ENCODE measurements at regions not wholly inside any gene's neighbourhood (a gene's known extent, or its start where the extent isn't known, plus 50 kb on each side); places are given as distances from the start of the nearest gene placed in this dataset.

DNA sequence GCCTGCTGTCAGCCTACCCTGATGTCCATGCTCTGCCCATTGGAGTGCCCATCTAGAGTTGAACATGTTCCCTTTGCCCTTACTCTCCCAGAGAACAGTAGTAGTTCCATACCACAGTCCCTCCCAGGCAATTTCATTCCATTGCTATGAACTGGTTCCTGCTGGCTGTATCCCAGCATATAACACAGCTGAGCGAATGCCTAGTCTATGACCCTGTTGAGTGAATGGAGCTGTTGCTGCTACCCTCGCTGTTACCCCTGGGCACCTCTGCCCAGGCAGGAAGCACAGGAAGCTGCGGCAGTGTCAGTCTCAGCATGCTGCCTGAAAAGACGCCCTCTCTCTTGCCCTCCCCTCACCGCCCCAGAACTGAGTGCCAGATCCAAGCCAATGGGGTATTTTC lies 73.3 kb downstream of the SOX3 start:
- H3K9me3 Mint-ChIP-seq, result peaks cover 0 to 3% (median 0%) of the 10 kb centered on the region in 7 donors
- Histone ChIP-seq H2AFZ (ENCODE audit: insufficient read depth, low read depth, low read length, poor library complexity, severe bottlenecking) (no peak overlapping the region), H3K36me3 (replicated peaks in 1 of 2; ENCODE audit: control insufficient read depth in 1 of 2, insufficient read depth in 2 of 2, low read length in 2 of 2) (no peaks in the 10 kb centered on the region), H3K4me3 (replicated peaks in 1 of 3; ENCODE audit: low read depth in 2 of 3, low read length in 3 of 3) (no peak overlapping the region), H3K4me2 (replicated peaks; ENCODE audit: extremely low read depth, low read length, poor library complexity, severe bottlenecking) (no peak overlapping the region), H3K27me3 (ENCODE audit: control insufficient read depth in 2 of 2, insufficient read depth in 2 of 2, low read length in 2 of 2) (no peaks in the 10 kb centered on the region), H4K20me1 (ENCODE audit: insufficient read depth, low read length) (no peaks in the 10 kb centered on the region), H3K27ac (ENCODE audit: low read depth in 1 of 2, low read length in 2 of 2) (no peak overlapping the region), H3K4me1 (ENCODE audit: control insufficient read depth in 1 of 2, insufficient read depth in 2 of 2, low read length in 2 of 2) (no peaks in the 10 kb centered on the region), H3K79me2 (ENCODE audit: insufficient read depth, low read length) (no peaks in the 10 kb centered on the region), H3K9ac (ENCODE audit: insufficient read depth, low read length, poor library complexity, severe bottlenecking) (no peak overlapping the region), H3K9me3 (replicated peaks in 1 of 2; ENCODE audit: control insufficient read depth in 1 of 2, insufficient read depth in 1 of 2, low read length in 2 of 2) (no peaks in the 10 kb centered on the region)
- H3K4me1 Mint-ChIP-seq, result no peaks in the 10 kb centered on the region
- intact Hi-C loops (cut with micrococcal nuclease), result no loop called here
- H3K4me3 Mint-ChIP-seq, result no peak overlapping the region
- TF ChIP-seq, protein P1, sequence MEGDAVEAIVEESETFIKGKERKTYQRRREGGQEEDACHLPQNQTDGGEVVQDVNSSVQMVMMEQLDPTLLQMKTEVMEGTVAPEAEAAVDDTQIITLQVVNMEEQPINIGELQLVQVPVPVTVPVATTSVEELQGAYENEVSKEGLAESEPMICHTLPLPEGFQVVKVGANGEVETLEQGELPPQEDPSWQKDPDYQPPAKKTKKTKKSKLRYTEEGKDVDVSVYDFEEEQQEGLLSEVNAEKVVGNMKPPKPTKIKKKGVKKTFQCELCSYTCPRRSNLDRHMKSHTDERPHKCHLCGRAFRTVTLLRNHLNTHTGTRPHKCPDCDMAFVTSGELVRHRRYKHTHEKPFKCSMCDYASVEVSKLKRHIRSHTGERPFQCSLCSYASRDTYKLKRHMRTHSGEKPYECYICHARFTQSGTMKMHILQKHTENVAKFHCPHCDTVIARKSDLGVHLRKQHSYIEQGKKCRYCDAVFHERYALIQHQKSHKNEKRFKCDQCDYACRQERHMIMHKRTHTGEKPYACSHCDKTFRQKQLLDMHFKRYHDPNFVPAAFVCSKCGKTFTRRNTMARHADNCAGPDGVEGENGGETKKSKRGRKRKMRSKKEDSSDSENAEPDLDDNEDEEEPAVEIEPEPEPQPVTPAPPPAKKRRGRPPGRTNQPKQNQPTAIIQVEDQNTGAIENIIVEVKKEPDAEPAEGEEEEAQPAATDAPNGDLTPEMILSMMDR (IDR thresholded peaks at IDR 0.05), result no peak
- H3K27ac Mint-ChIP-seq, result no peak overlapping the region
- WGBS (ENCODE audit: insufficient coverage), result no CpG with 5 or more reads among the region's 5 CpGs
- no peaks in the 10 kb centered on the region for H3K36me3 Mint-ChIP-seq
- peaks cover 0 to 3% (median 0%) of the 10 kb centered on the region in 3 donors for H3K27me3 Mint-ChIP-seq (ENCODE audit: low read depth in 3 of 3)
- no peak for DNase-seq

DNA sequence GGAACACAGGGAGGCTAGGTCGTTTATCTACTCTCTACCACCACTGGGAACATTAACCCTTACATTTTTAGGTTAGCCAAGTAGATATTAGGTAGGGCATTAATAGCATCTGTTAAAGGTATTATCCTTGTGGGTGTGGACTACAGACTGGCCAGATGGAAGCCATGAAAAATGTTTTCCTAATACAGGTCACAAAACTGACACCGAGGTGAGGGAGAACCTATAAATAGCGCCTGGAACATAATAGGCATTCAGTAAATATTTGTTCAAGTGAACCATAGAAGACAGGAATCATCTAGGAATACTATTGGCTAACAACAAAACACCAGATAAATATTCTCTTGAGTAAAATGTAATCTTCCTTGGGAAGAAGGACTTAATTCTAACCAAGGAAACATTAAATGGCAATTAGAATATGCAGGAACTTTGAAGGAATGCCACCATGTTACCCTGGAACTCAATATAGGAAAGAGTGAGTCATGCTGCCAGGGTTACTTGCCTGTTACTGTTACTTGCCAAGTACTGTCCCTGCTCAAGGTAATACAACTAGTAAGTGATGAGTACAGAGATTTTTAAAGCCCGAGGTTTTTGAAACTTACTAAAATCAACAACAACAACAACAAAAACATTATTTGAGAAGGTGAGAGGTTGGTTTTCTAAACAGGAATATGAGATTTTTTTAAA lies 79.0 kb downstream of the SOX3 start:
- no peak overlapping the region for H3K4me3 Mint-ChIP-seq
- H3K27ac Mint-ChIP-seq, result no peak overlapping the region

More for the DNA sequence above, 79.0 kb downstream of the SOX3 start:
- Histone ChIP-seq H3K9ac (ENCODE audit: insufficient read depth, low read length, poor library complexity, severe bottlenecking) (no peak overlapping the region), H3K4me3 (replicated peaks in 1 of 3; ENCODE audit: low read depth in 2 of 3, low read length in 3 of 3) (no peak overlapping the region), H3K4me2 (replicated peaks; ENCODE audit: extremely low read depth, low read length, poor library complexity, severe bottlenecking) (no peak overlapping the region), H3K36me3 (replicated peaks in 1 of 2; ENCODE audit: control insufficient read depth in 1 of 2, insufficient read depth in 2 of 2, low read length in 2 of 2) (no peaks in the 10 kb centered on the region), H2AFZ (ENCODE audit: insufficient read depth, low read depth, low read length, poor library complexity, severe bottlenecking) (no peak overlapping the region), H3K79me2 (ENCODE audit: insufficient read depth, low read length) (no peaks in the 10 kb centered on the region), H4K20me1 (ENCODE audit: insufficient read depth, low read length) (no peaks in the 10 kb centered on the region), H3K27ac (ENCODE audit: low read depth in 1 of 2, low read length in 2 of 2) (no peak overlapping the region), H3K4me1 (ENCODE audit: control insufficient read depth in 1 of 2, insufficient read depth in 2 of 2, low read length in 2 of 2) (no peaks in the 10 kb centered on the region), H3K9me3 (replicated peaks in 1 of 2; ENCODE audit: control insufficient read depth in 1 of 2, insufficient read depth in 1 of 2, low read length in 2 of 2) (no peaks in the 10 kb centered on the region), H3K27me3 (ENCODE audit: control insufficient read depth in 2 of 2, insufficient read depth in 2 of 2, low read length in 2 of 2) (no peaks in the 10 kb centered on the region)
- Mint-ChIP-seq H3K36me3 (no peaks in the 10 kb centered on the region), H3K27me3 (ENCODE audit: low read depth in 3 of 3) (no peaks in the 10 kb centered on the region), H3K4me1 (no peaks in the 10 kb centered on the region), H3K9me3 (peaks cover 0 to 3% (median 0%) of the 10 kb centered on the region in 7 donors)
- DNase-seq, result no peak
- WGBS (ENCODE audit: insufficient coverage), result no CpG with 5 or more reads among the region's 4 CpGs
- intact Hi-C loops (cut with micrococcal nuclease), result no loop called here
- TF ChIP-seq, protein P1 (IDR thresholded peaks at IDR 0.05), result no peak

Data from CD14-positive monocyte (primary cell).